PC-9 (cell line): ENCODE measurements at regions not wholly inside any gene's neighbourhood (a gene's known extent, or its start where the extent isn't known, plus 50 kb on each side); places are given as distances from the start of the nearest gene placed in this dataset.

Source experiments
- CTCF ChIP-seq: fragments of 200-600 bp; sonication (generic); conservative IDR thresholded peaks from 2 replicates; pipeline ENCODE4 v1.6.1; 2017; ENCODE audit warnings: mixed run types, antibody characterized with exemption, mild to moderate bottlenecking, moderate library complexity
- EZH2 ChIP-seq: fragments of 200-600 bp; sonication (generic); IDR thresholded peaks from 2 replicates; pipeline ENCODE4 v1.8.0; 2017; ENCODE audit warnings: antibody characterized with exemption, low read depth

GRCh38 chr3:16768014-16768413, 116.7 kb upstream of the PLCL2 start:
- TF ChIP-seq CTCF (no peak), EZH2 (no peak)
